ENCODE measurements at regions not wholly inside any gene's neighbourhood (a gene's known extent, or its start where the extent isn't known, plus 50 kb on each side); places are given as distances from the start of the nearest gene placed in this dataset.

- H3K9me1 ChIP-seq (ENCODE audit: insufficient read depth, low read length): no peaks in the 10 kb centered on the region
- WGBS, 2 experiments (ENCODE audit: extremely low coverage in 2 of 2, insufficient read length in 1 of 2): no CpG with 5 or more reads among the region's 6 CpGs
- in situ Hi-C loops (cut with MboI; ENCODE audit: low sequenced_read_pairs): no loop called here
- intact Hi-C loops (cut with micrococcal nuclease): no loop called here
- H3K79me1 ChIP-seq (ENCODE audit: low read depth in 1 of 2, low read length in 2 of 2): no peaks in the 10 kb centered on the region
- no peak overlapping the region for H3K56ac ChIP-seq (ENCODE audit: extremely low read depth, insufficient read depth, low read length)
- H3K36me3 ChIP-seq (ENCODE audit: control insufficient read depth, insufficient read depth, low read length): no peaks in the 10 kb centered on the region
- DNase-seq (no peak), ATAC-seq (ENCODE audit: low read depth) (no peak)
- no peaks in the 10 kb centered on the region for H3K4me1 ChIP-seq (ENCODE audit: control insufficient read depth, insufficient read depth, low read length)
- no peaks in the 10 kb centered on the region for H4K20me1 ChIP-seq (ENCODE audit: insufficient read depth, low read length)
- no peak overlapping the region for H3K14ac ChIP-seq (replicated peaks; ENCODE audit: low read depth, low read length)
- no TSS peak for BruUV-seq (replicated peaks)
- no peak overlapping the region for H2BK15ac ChIP-seq (ENCODE audit: low read depth, low read length)
- H2AK5ac ChIP-seq (ENCODE audit: low read depth, low read length): no peak overlapping the region
- no peak overlapping the region for H3K4me3 ChIP-seq (ENCODE audit: insufficient read depth, low read depth, low read length)
- no peak overlapping the region for H3K4me2 ChIP-seq (ENCODE audit: low read depth, low read length)
- peaks cover 35% of the 10 kb centered on the region for H3K9me3 ChIP-seq (ENCODE audit: control insufficient read depth, insufficient read depth, low read length)
- ChIA-PET CTCF (no interaction called here), POLR2A (ENCODE audit: unreplicated experiment) (no interaction called here)
- no peak overlapping the region for H2BK5ac ChIP-seq (ENCODE audit: low read depth, low read length, poor library complexity, severe bottlenecking)
- dilution Hi-C loops (cut with HindIII; ENCODE audit: low sequenced_read_pairs, unreplicated experiment): no loop called here
- no peak overlapping the region for H4K8ac ChIP-seq (ENCODE audit: low read depth in 2 of 2, low read length in 2 of 2)
- no peak overlapping the region for H2BK20ac ChIP-seq (ENCODE audit: low read depth, low read length)
- H3K27me3 ChIP-seq (ENCODE audit: control insufficient read depth, insufficient read depth, low read length): no peaks in the 10 kb centered on the region
- no peak overlapping the region for H3K9ac ChIP-seq (ENCODE audit: low read depth, low read length)
- H2BK120ac ChIP-seq (ENCODE audit: low read depth, low read length): no peak overlapping the region
- no peak overlapping the region for H2AFZ ChIP-seq (replicated peaks; ENCODE audit: low read length, poor library complexity)
- H3K18ac ChIP-seq (ENCODE audit: low read depth, low read length): no peak overlapping the region
- TF ChIP-seq POLR2A (IDR thresholded peaks at IDR 0.05; ENCODE audit: low read depth, low read length) (no peak), FOS (IDR thresholded peaks at IDR 0.05; ENCODE audit: low read depth, low read length) (no peak), RFX5 (IDR thresholded peaks at IDR 0.05; ENCODE audit: low read depth, low read length) (no peak), ELK1 (IDR thresholded peaks at IDR 0.05; ENCODE audit: borderline replicate concordance, low read depth, low read length) (no peak), CHD1 (IDR thresholded peaks at IDR 0.05; ENCODE audit: low read depth, low read length) (no peak), SMC3 (IDR thresholded peaks at IDR 0.05; ENCODE audit: low read depth, low read length) (no peak), MAFK (IDR thresholded peaks at IDR 0.05; ENCODE audit: low read depth, low read length) (no peak), NFE2L2 (IDR thresholded peaks at IDR 0.05; ENCODE audit: low read depth, low read length) (no peak), BHLHE40 (IDR thresholded peaks at IDR 0.05; ENCODE audit: low read depth, low read length) (no peak), CEBPB (IDR thresholded peaks at IDR 0.05; ENCODE audit: low read depth, low read length) (no peak), CTCF (conservative IDR thresholded peaks at IDR 0.05; ENCODE audit: low read depth, low read length) (no peak), RAD21 (IDR thresholded peaks at IDR 0.05; ENCODE audit: low read length) (no peak), MXI1 (IDR thresholded peaks at IDR 0.05; ENCODE audit: borderline replicate concordance, low read depth, low read length) (no peak)
- no peak overlapping the region for H4K5ac ChIP-seq (ENCODE audit: low read depth, low read length)
- no peak overlapping the region for H3K27ac ChIP-seq (ENCODE audit: insufficient read depth, low read length)
- H4K91ac ChIP-seq (ENCODE audit: insufficient read depth, low read depth, low read length): no peak overlapping the region
- H2AK9ac ChIP-seq (replicated peaks; ENCODE audit: low read depth, low read length, poor library complexity): no peak overlapping the region
- no peak overlapping the region for H3K23ac ChIP-seq (ENCODE audit: low read depth, low read length)
- H3K4ac ChIP-seq (ENCODE audit: low read depth, low read length): no peak overlapping the region
These were observed 1087.1 kb downstream of the TBC1D22A start for GRCh38 chr22:47849576-47849975.

All from IMR-90 (cell line).